OCI-LY7 (cell line): ENCODE measurements at regions not wholly inside any gene's neighbourhood (a gene's known extent, or its start where the extent isn't known, plus 50 kb on each side); places are given as distances from the start of the nearest gene placed in this dataset.

Experiments used
- BruUV-seq: library from RNA; stranded (reverse); fragments of 400-500 nt; replicated peaks from 2 replicates; lab custom pipeline; 2021; lab: Mats Ljungman, UMichigan
- CTCF ChIA-PET: fragments of 300-600 bp; sonication (Branson Sonifier 250); formaldehyde crosslinking; loops from one replicate; lab custom pipeline; 2022; ENCODE audit warnings: antibody characterized with exemption; ENCODE audit not compliant: unreplicated experiment; lab: Charles Lee
- POLR2A ChIA-PET: fragments of 300-600 bp; sonication (Branson Sonifier 250); formaldehyde crosslinking; loops from one replicate; lab custom pipeline; 2022; ENCODE audit warnings: antibody characterized with exemption; lab: Charles Lee
- DNase-seq: peaks from one replicate; pipeline ENCODE4 v3.0.0-alpha.2; 2015; ENCODE audit warnings: low spot score
- H2AFZ ChIP-seq: fragments of 200-600 bp; sonication (generic), shearing (Covaris generic); 2 replicates; pipeline ENCODE4 v1.6.1; 2014; ENCODE audit warnings: mild to moderate bottlenecking, antibody characterized with exemption, low read length, moderate library complexity
- H3K27ac ChIP-seq: fragments of 200-600 bp; sonication (generic); 2 replicates; pipeline ENCODE4 v1.5.1; 2014; ENCODE audit warnings: mixed run types, low read depth, mild to moderate bottlenecking, moderate library complexity, low read length, inconsistent platforms; ENCODE audit not compliant: poor library complexity, severe bottlenecking
- H3K36me3 ChIP-seq: fragments of 200-600 bp; sonication (generic); 2 replicates; pipeline ENCODE4 v1.6.1; 2014; ENCODE audit warnings: mild to moderate bottlenecking, antibody characterized with exemption, low read length, moderate library complexity, mixed read lengths; ENCODE audit not compliant: insufficient read depth
- H3K4me1 ChIP-seq: fragments of 200-600 bp; sonication (generic); 2 replicates; pipeline ENCODE4 v1.5.1; 2014; ENCODE audit warnings: mild to moderate bottlenecking, low read length; ENCODE audit not compliant: insufficient read depth, poor library complexity, severe bottlenecking
- H3K4me2 ChIP-seq: fragments of 200-600 bp; sonication (generic); 2 replicates; pipeline ENCODE4 v1.6.1; 2014; ENCODE audit warnings: mild to moderate bottlenecking, low read length
- H3K4me3 ChIP-seq: fragments of 200-600 bp; sonication (generic); 2 replicates; pipeline ENCODE4 v1.5.1; 2014; ENCODE audit warnings: mild to moderate bottlenecking, low read depth, low read length; ENCODE audit not compliant: poor library complexity, severe bottlenecking
- H3K79me2 ChIP-seq: fragments of 200-600 bp; sonication (generic); 2 replicates; pipeline ENCODE4 v1.6.1; 2016; ENCODE audit warnings: low read depth, mild to moderate bottlenecking, low read length, moderate library complexity, mixed read lengths; ENCODE audit not compliant: insufficient read depth
- H3K9me2 ChIP-seq: fragments of 200-600 bp; sonication (generic); 2 replicates; pipeline ENCODE4 v1.6.1; 2016; ENCODE audit warnings: mild to moderate bottlenecking, low read length, mixed read lengths; ENCODE audit not compliant: insufficient read depth
- H3K9me3 ChIP-seq: fragments of 200-600 bp; sonication (generic); 2 replicates; pipeline ENCODE4 v1.6.1; 2014; ENCODE audit warnings: mild to moderate bottlenecking, mixed run types, low read length, mixed read lengths
- H4K20me1 ChIP-seq: fragments of 200-600 bp; sonication (generic); 2 replicates; pipeline ENCODE4 v1.6.1; 2014; ENCODE audit warnings: mild to moderate bottlenecking, antibody characterized with exemption, low read length, moderate library complexity, mixed read lengths; ENCODE audit not compliant: insufficient read depth
- EZH2phosphoT487 ChIP-seq: fragments of 200-600 bp; sonication (generic); IDR thresholded peaks from 2 replicates; pipeline ENCODE4 v1.6.1; 2018; ENCODE audit warnings: low read depth, borderline replicate concordance, mild to moderate bottlenecking, mixed run types, antibody characterized with exemption, low read length, moderate library complexity, mixed read lengths
- intact Hi-C: fragments of 100-400 bp; cut with micrococcal nuclease; formaldehyde crosslinking; loops from one replicate; pipeline ENCODE4 v1.10.0; 2022; ENCODE audit not compliant: unreplicated experiment
- TF ChIP-seq, protein P1 (sequence below): fragments of 200-600 bp; sonication (generic); conservative IDR thresholded peaks from 2 replicates; pipeline ENCODE4 v1.5.1; 2014; ENCODE audit warnings: mild to moderate bottlenecking, antibody characterized with exemption, low read length, moderate library complexity, mixed read lengths

DNA sequence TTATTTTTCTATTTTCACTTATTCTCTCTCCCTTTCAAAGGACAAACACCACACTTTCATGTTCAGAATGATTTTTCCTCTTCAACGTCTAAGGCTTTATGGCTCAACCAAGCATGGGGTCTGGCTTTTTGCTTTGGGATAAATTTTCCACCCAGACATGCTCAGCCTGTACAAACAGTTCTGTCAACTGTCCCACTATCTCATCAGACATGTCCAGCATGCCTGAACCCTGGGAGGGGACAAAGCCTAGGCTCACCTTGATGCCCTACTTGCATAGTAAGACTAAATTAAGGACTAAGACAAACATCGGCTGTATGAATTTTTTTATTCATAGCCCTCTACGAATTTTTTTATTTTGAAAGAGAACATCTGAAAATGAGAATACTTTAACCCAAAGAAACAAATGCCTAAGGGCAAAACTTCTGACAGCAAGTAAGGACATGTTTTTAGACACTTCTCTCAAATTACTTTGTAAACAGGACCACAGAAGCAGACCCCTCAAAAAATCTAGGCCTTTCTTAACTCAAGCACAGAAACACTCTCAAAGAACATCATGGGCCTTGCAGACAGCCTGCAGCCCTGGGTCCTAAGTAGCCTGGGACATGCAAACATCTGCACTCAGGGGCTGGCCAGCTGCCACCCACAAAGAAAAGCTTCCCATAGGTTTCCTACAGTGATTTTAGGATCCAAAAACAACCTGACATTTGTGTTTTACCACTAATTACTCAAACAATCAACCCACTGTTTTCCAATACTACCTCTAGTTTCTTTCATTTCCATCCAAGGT lies 72.3 kb upstream of the PALMD start:
- no peak for DNase-seq
- no TSS peak for BruUV-seq
- H2AFZ ChIP-seq: no peak overlapping the region

DNA sequence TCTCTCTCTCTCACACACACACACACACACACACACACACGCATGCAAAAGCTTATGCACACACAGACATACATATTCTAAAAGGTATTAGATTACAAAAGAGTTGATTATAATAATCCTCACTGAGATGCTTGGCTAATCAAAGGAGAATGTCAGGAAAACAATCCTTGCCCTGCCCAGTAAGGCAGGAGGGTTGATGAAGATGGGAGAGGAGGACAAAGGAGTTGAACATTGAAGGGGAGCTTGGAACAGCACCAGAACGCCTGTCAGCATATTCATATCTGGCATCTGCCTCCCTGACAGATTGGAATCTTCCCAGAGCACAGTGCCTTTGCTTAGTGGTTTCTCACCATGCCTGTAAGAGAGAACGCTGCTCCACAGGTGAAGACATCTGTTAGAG lies 68.6 kb upstream of the PALMD start:
- intact Hi-C loops: no loop called here
- no peak overlapping the region for H3K4me3 ChIP-seq
- no peak overlapping the region for H3K4me2 ChIP-seq
- no peaks in the 10 kb centered on the region for H3K9me2 ChIP-seq
- BruUV-seq: no TSS peak
- no peaks in the 10 kb centered on the region for H3K79me2 ChIP-seq
- no peaks in the 10 kb centered on the region for H3K36me3 ChIP-seq
- DNase-seq: no peak
- H3K27ac ChIP-seq: no peak overlapping the region
- H3K9me3 ChIP-seq: no peaks in the 10 kb centered on the region
- no peak for TF ChIP-seq EZH2phosphoT487
- TF ChIP-seq, protein P1, sequence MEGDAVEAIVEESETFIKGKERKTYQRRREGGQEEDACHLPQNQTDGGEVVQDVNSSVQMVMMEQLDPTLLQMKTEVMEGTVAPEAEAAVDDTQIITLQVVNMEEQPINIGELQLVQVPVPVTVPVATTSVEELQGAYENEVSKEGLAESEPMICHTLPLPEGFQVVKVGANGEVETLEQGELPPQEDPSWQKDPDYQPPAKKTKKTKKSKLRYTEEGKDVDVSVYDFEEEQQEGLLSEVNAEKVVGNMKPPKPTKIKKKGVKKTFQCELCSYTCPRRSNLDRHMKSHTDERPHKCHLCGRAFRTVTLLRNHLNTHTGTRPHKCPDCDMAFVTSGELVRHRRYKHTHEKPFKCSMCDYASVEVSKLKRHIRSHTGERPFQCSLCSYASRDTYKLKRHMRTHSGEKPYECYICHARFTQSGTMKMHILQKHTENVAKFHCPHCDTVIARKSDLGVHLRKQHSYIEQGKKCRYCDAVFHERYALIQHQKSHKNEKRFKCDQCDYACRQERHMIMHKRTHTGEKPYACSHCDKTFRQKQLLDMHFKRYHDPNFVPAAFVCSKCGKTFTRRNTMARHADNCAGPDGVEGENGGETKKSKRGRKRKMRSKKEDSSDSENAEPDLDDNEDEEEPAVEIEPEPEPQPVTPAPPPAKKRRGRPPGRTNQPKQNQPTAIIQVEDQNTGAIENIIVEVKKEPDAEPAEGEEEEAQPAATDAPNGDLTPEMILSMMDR: no peak
- no peaks in the 10 kb centered on the region for H3K4me1 ChIP-seq
- H2AFZ ChIP-seq: no peak overlapping the region
- H4K20me1 ChIP-seq: no peaks in the 10 kb centered on the region
- POLR2A ChIA-PET: no interaction called here
- CTCF ChIA-PET: no interaction called here

More for the DNA sequence above, 72.3 kb upstream of the PALMD start:
- H3K4me1 ChIP-seq: peaks cover 5% of the 10 kb centered on the region
- no peaks in the 10 kb centered on the region for H4K20me1 ChIP-seq
- no peaks in the 10 kb centered on the region for H3K9me3 ChIP-seq
- POLR2A ChIA-PET: interaction anchor here (0.7 kb wide), 1 partner anchor 459 kb away, joined by 3 read pairs; no protein-coding TSS in a partner anchor
- TF ChIP-seq, protein P1: no peak
- TF ChIP-seq EZH2phosphoT487: no peak
- H3K79me2 ChIP-seq: no peaks in the 10 kb centered on the region
- H3K4me3 ChIP-seq: no peak overlapping the region
- H3K4me2 ChIP-seq: no peak overlapping the region
- no peaks in the 10 kb centered on the region for H3K9me2 ChIP-seq
- H3K27ac ChIP-seq: no peak overlapping the region
- intact Hi-C loops: no loop called here
- no peaks in the 10 kb centered on the region for H3K36me3 ChIP-seq
- CTCF ChIA-PET: no interaction called here

DNA sequence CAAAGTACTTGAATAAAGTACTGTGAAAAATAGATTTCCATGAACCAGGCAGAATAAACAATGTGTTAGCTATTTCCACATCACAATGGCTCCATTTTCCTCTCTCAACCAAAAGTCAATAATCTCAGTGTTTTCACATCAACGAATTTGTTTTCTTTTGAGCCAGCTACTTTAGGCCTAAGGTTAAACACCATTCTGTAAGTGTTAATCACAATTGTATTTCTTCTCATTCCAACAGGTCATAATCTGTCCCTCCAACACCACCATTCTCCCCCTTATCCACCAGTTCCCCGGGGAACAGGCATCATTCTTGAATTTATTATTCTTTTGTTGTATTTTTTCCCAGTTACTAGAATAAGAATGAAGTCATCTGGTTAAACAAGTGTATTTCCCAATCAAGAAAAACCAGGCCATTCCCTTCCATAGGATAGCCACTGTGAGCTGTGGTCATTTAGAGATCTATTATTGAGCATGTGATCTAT lies 66.2 kb upstream of the PALMD start:
- no peaks in the 10 kb centered on the region for H3K9me2 ChIP-seq
- POLR2A ChIA-PET: no interaction called here
- no peaks in the 10 kb centered on the region for H3K4me1 ChIP-seq
- no peak overlapping the region for H3K4me2 ChIP-seq
- no peaks in the 10 kb centered on the region for H3K79me2 ChIP-seq
- BruUV-seq: no TSS peak
- TF ChIP-seq, protein P1: no peak
- TF ChIP-seq EZH2phosphoT487: no peak
- H4K20me1 ChIP-seq: no peaks in the 10 kb centered on the region
- DNase-seq: no peak
- no peak overlapping the region for H3K27ac ChIP-seq
- intact Hi-C loops: no loop called here
- H3K4me3 ChIP-seq: no peak overlapping the region
- no peaks in the 10 kb centered on the region for H3K36me3 ChIP-seq
- H2AFZ ChIP-seq: no peak overlapping the region
- CTCF ChIA-PET: no interaction called here
- H3K9me3 ChIP-seq: no peaks in the 10 kb centered on the region
